ENCODE measurements at regions not wholly inside any gene's neighbourhood (a gene's known extent, or its start where the extent isn't known, plus 50 kb on each side); places are given as distances from the start of the nearest gene placed in this dataset.
A peak's percentile ranks its signal among the peaks of the same experiment; 100 is the strongest.

- no peak for DNase-seq (ENCODE audit: low spot score)
- H3K4me2 ChIP-seq (ENCODE audit: low read length) = no peak overlapping the region
- no peaks in the 10 kb centered on the region for H3K9me2 ChIP-seq (ENCODE audit: insufficient read depth, low read length)
- TF ChIP-seq, protein P1, sequence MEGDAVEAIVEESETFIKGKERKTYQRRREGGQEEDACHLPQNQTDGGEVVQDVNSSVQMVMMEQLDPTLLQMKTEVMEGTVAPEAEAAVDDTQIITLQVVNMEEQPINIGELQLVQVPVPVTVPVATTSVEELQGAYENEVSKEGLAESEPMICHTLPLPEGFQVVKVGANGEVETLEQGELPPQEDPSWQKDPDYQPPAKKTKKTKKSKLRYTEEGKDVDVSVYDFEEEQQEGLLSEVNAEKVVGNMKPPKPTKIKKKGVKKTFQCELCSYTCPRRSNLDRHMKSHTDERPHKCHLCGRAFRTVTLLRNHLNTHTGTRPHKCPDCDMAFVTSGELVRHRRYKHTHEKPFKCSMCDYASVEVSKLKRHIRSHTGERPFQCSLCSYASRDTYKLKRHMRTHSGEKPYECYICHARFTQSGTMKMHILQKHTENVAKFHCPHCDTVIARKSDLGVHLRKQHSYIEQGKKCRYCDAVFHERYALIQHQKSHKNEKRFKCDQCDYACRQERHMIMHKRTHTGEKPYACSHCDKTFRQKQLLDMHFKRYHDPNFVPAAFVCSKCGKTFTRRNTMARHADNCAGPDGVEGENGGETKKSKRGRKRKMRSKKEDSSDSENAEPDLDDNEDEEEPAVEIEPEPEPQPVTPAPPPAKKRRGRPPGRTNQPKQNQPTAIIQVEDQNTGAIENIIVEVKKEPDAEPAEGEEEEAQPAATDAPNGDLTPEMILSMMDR (conservative IDR thresholded peaks at IDR 0.05; ENCODE audit: low read length) = no peak
- no peak for TF ChIP-seq EZH2phosphoT487 (IDR thresholded peaks at IDR 0.05; ENCODE audit: borderline replicate concordance, low read depth, low read length)
- H2AFZ ChIP-seq (ENCODE audit: low read length) = no peak overlapping the region
- BruUV-seq (replicated peaks) = no TSS peak
- no peaks in the 10 kb centered on the region for H3K4me1 ChIP-seq (ENCODE audit: insufficient read depth, low read length, poor library complexity, severe bottlenecking)
- no peaks in the 10 kb centered on the region for H4K20me1 ChIP-seq (ENCODE audit: insufficient read depth, low read length)
- no peak overlapping the region for H3K4me3 ChIP-seq (ENCODE audit: low read depth, low read length, poor library complexity, severe bottlenecking)
- intact Hi-C loops (cut with micrococcal nuclease; ENCODE audit: unreplicated experiment) = no loop called here
- ChIA-PET POLR2A (interaction anchor here (1.0 kb wide), 1 partner anchor 15 kb away, joined by 3 read pairs; no protein-coding TSS in a partner anchor), CTCF (ENCODE audit: unreplicated experiment) (no interaction called here)
- no peaks in the 10 kb centered on the region for H3K9me3 ChIP-seq (ENCODE audit: low read length)
- no peak overlapping the region for H3K27ac ChIP-seq (ENCODE audit: low read depth, low read length, poor library complexity, severe bottlenecking)
- H3K36me3 ChIP-seq (ENCODE audit: insufficient read depth, low read length) = no peaks in the 10 kb centered on the region
- H3K79me2 ChIP-seq (ENCODE audit: insufficient read depth, low read depth, low read length) = no peaks in the 10 kb centered on the region
These were observed 73.1 kb downstream of the DNAAF9 start for GRCh38 chr20:3334156-3334943.

- no TSS peak for BruUV-seq (replicated peaks)
- Histone ChIP-seq H3K36me3 (ENCODE audit: insufficient read depth, low read length) (no peaks in the 10 kb centered on the region), H4K20me1 (ENCODE audit: insufficient read depth, low read length) (no peaks in the 10 kb centered on the region), H3K9me2 (ENCODE audit: insufficient read depth, low read length) (no peaks in the 10 kb centered on the region), H3K4me2 (ENCODE audit: low read length) (no peak overlapping the region), H2AFZ (ENCODE audit: low read length) (no peak overlapping the region), H3K4me3 (ENCODE audit: low read depth, low read length, poor library complexity, severe bottlenecking) (no peak overlapping the region), H3K79me2 (ENCODE audit: insufficient read depth, low read depth, low read length) (no peaks in the 10 kb centered on the region), H3K4me1 (ENCODE audit: insufficient read depth, low read length, poor library complexity, severe bottlenecking) (no peaks in the 10 kb centered on the region), H3K9me3 (ENCODE audit: low read length) (no peaks in the 10 kb centered on the region), H3K27ac (ENCODE audit: low read depth, low read length, poor library complexity, severe bottlenecking) (no peak overlapping the region)
- ChIA-PET CTCF (ENCODE audit: unreplicated experiment) (no interaction called here), POLR2A (interaction anchor here (0.6 kb wide), 2 partner anchors 27 to 420 kb away, joined by 3 read pairs; no protein-coding TSS in a partner anchor)
- intact Hi-C loops (cut with micrococcal nuclease; ENCODE audit: unreplicated experiment) = no loop called here
- TF ChIP-seq EZH2phosphoT487 (IDR thresholded peaks at IDR 0.05; ENCODE audit: borderline replicate concordance, low read depth, low read length) = no peak
- TF ChIP-seq, protein P1 (conservative IDR thresholded peaks at IDR 0.05; ENCODE audit: low read length) = peak; percentile 28; the same call in 1 of the 2 replicates
- no peak for DNase-seq (ENCODE audit: low spot score)
These were observed 77.3 kb downstream of the DNAAF9 start for GRCh38 chr20:3330046-3330741.

All from OCI-LY7 (cell line).